Sciatic nerve (tissue), 2 donors: ENCODE measurements at regions not wholly inside any gene's neighbourhood (a gene's known extent, or its start where the extent isn't known, plus 50 kb on each side); places are given as distances from the start of the nearest gene placed in this dataset.

Experiments
- ATAC-seq: fragments of 200-7000 bp; cut with Tn5 transposase; one replicate; pipeline ENCODE4 v1.9.1; 2020; ENCODE audit warnings: mild to moderate bottlenecking, moderate library complexity
- DNase-seq: peaks from one replicate; pipeline ENCODE4 v3.0.0-alpha.2; 2020; ENCODE audit warnings: low spot score
- intact Hi-C: fragments of 100-400 bp; cut with DNase I; formaldehyde crosslinking; loops from one replicate; pipeline ENCODE4 v1.14.2; 2022
- donor health status: DM: no; HTN: no; CAD: no.
- donor health status: DM: no; HTN: no; CAD: no.

GRCh38 chr11:42003801-42004200 lies 544.3 kb upstream of the LRRC4C start:
- no peak for DNase-seq
- intact Hi-C loops, result no loop called here
- no peak for ATAC-seq

GRCh38 chr11:42006766-42007165 lies 547.3 kb upstream of the LRRC4C start:
- DNase-seq (no peak), ATAC-seq (no peak)
- intact Hi-C loops, result no loop called here

- intact Hi-C loops, result no loop called here
- DNase-seq, result no peak
- no peak for ATAC-seq
These were observed 552.8 kb upstream of the LRRC4C start for GRCh38 chr11:42012271-42012670.

GRCh38 chr11:42013656-42014201 lies 554.3 kb upstream of the LRRC4C start:
- intact Hi-C loops, result no loop called here
- no peak for DNase-seq
- ATAC-seq, result no peak

- ATAC-seq (no peak), DNase-seq (no peak)
- intact Hi-C loops, result no loop called here
These were observed 562.5 kb upstream of the LRRC4C start for GRCh38 chr11:42021911-42022310.

GRCh38 chr11:42023267-42023666 lies 563.8 kb upstream of the LRRC4C start:
- intact Hi-C loops, result no loop called here
- DNase-seq (no peak), ATAC-seq (no peak)

- DNase-seq (no peak), ATAC-seq (no peak)
- intact Hi-C loops, result no loop called here
These were observed 565.8 kb upstream of the LRRC4C start for GRCh38 chr11:42025121-42025803.

GRCh38 chr11:42034826-42035225 lies 575.4 kb upstream of the LRRC4C start:
- DNase-seq (no peak), ATAC-seq (no peak)
- intact Hi-C loops, result no loop called here

- intact Hi-C loops, result no loop called here
- ATAC-seq (no peak), DNase-seq (no peak)
These were observed 576.7 kb upstream of the LRRC4C start for GRCh38 chr11:42036201-42036600.

- no peak for DNase-seq
- intact Hi-C loops, result no loop called here
- ATAC-seq, result no peak
These were observed 583.9 kb upstream of the LRRC4C start for GRCh38 chr11:42043312-42043711.

- ATAC-seq (no peak), DNase-seq (no peak)
- intact Hi-C loops, result no loop called here
These were observed 588.4 kb upstream of the LRRC4C start for GRCh38 chr11:42047637-42048555.

GRCh38 chr11:42049186-42049585 lies 589.7 kb upstream of the LRRC4C start:
- ATAC-seq (no peak), DNase-seq (no peak)
- intact Hi-C loops, result no loop called here

- intact Hi-C loops, result no loop called here
- ATAC-seq, result no peak
- no peak for DNase-seq
These were observed 590.2 kb upstream of the LRRC4C start for GRCh38 chr11:42049650-42050049.

GRCh38 chr11:42054351-42054900 lies 595.0 kb upstream of the LRRC4C start:
- DNase-seq, result no peak
- intact Hi-C loops, result no loop called here
- ATAC-seq, result no peak

- intact Hi-C loops, result no loop called here
- no peak for DNase-seq
- ATAC-seq, result no peak
These were observed 596.2 kb upstream of the LRRC4C start for GRCh38 chr11:42055606-42056005.

GRCh38 chr11:42058794-42059193 lies 599.3 kb upstream of the LRRC4C start:
- intact Hi-C loops, result no loop called here
- ATAC-seq (no peak), DNase-seq (no peak)

GRCh38 chr11:42065199-42065598 lies 605.7 kb upstream of the LRRC4C start:
- no peak for DNase-seq
- intact Hi-C loops, result no loop called here
- no peak for ATAC-seq

- no peak for ATAC-seq
- intact Hi-C loops, result no loop called here
- DNase-seq, result no peak
These were observed 606.7 kb upstream of the LRRC4C start for GRCh38 chr11:42066113-42066512.

GRCh38 chr11:42074306-42074705 lies 614.9 kb upstream of the LRRC4C start:
- DNase-seq (no peak), ATAC-seq (no peak)
- intact Hi-C loops, result no loop called here

- DNase-seq (no peak), ATAC-seq (no peak)
- intact Hi-C loops, result no loop called here
These were observed 615.7 kb upstream of the LRRC4C start for GRCh38 chr11:42075180-42075579.
